ENCODE measurements at regions not wholly inside any gene's neighbourhood (a gene's known extent, or its start where the extent isn't known, plus 50 kb on each side); places are given as distances from the start of the nearest gene placed in this dataset.
"Not testable (repeated sequence)": the region's sequence is repeated elsewhere in the genome, so short reads cannot be mapped to it uniquely, and the experiment has no call there.

GRCh38 chr2:133647386-133647785 is 79.1 kb upstream of the NCKAP5 start:
- not testable (repeated sequence) for H3K9ac ChIP-seq (ENCODE audit: low read depth, low read length, poor library complexity); H2AK5ac ChIP-seq (ENCODE audit: low read depth, low read length); H2BK120ac ChIP-seq (ENCODE audit: low read depth, low read length); H2BK15ac ChIP-seq (ENCODE audit: low read length); DNase-seq (ENCODE audit: low spot score); H4K91ac ChIP-seq (ENCODE audit: low read depth, low read length, poor library complexity); H3K23ac ChIP-seq (ENCODE audit: low read depth, low read length, poor library complexity); H3K4me1 ChIP-seq (ENCODE audit: control insufficient read depth in 2 of 2, insufficient read depth in 1 of 2, low read depth in 1 of 2, low read length in 2 of 2); H2BK12ac ChIP-seq (ENCODE audit: low read length); H3K79me1 ChIP-seq (ENCODE audit: low read depth, low read length); H2AFZ ChIP-seq (ENCODE audit: low read length); H2BK5ac ChIP-seq (ENCODE audit: low read length); H3K4me3 ChIP-seq (ENCODE audit: low read length in 2 of 2); H4K8ac ChIP-seq (ENCODE audit: low read depth, low read length); H3K4me2 ChIP-seq (ENCODE audit: insufficient read depth, low read length, poor library complexity, severe bottlenecking); H3K27me3 ChIP-seq (ENCODE audit: control insufficient read depth in 3 of 3, insufficient read depth in 3 of 3, low read depth in 1 of 3, low read length in 3 of 3); H3K27ac ChIP-seq (replicated peaks; ENCODE audit: low read length); H3K4ac ChIP-seq (ENCODE audit: low read length); H3K14ac ChIP-seq (ENCODE audit: low read length); H3K18ac ChIP-seq (ENCODE audit: low read length)
- H3K36me3 ChIP-seq (replicated peaks in 1 of 2; ENCODE audit: control insufficient read depth in 2 of 2, insufficient read depth in 2 of 2, low read length in 2 of 2), result peaks cover 0 to 19% of the 10 kb centered on the region in 2 donors
- no CpG with 5 or more reads among the region's 1 CpG for WGBS, 2 donors (ENCODE audit: extremely low coverage in 2 of 2, insufficient read length in 2 of 2, insufficient replicate concordance in 1 of 2)
- peaks cover 0 to 93% of the 10 kb centered on the region in 2 donors for H3K9me3 ChIP-seq (replicated peaks in 1 of 2; ENCODE audit: control insufficient read depth in 2 of 2, insufficient read depth in 1 of 2, low read depth in 1 of 2, low read length in 2 of 2)

DNA sequence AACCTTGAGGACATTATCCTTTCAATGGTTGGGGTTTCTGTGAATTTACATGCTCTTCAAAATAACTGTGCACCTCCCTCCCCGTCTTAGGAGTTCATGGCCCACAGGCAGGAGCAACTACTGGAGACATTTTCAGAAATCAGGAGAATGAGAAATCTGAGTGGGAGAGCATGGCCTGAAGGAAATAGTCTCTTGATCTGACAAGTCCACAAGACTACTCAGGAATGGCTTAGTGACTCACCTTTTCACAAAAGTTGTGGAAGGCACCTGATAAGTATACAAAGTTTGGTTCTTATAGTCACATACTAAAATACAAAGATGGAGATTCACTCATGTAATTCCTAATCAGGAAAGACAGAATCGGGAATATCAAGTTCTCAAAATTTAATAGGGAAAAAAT is 83.6 kb upstream of the NCKAP5 start:
- Histone ChIP-seq H3K9me3 (replicated peaks in 1 of 2; ENCODE audit: control insufficient read depth in 2 of 2, insufficient read depth in 1 of 2, low read depth in 1 of 2, low read length in 2 of 2) (peaks cover 0 to 81% of the 10 kb centered on the region in 2 donors), H2AK5ac (ENCODE audit: low read depth, low read length) (no peak overlapping the region), H3K14ac (ENCODE audit: low read length) (no peak overlapping the region), H2BK15ac (ENCODE audit: low read length) (no peak overlapping the region), H3K4ac (ENCODE audit: low read length) (no peak overlapping the region), H4K8ac (ENCODE audit: low read depth, low read length) (no peak overlapping the region), H3K4me1 (ENCODE audit: control insufficient read depth in 2 of 2, insufficient read depth in 1 of 2, low read depth in 1 of 2, low read length in 2 of 2) (no peaks in the 10 kb centered on the region), H3K79me1 (ENCODE audit: low read depth, low read length) (no peaks in the 10 kb centered on the region), H2BK12ac (ENCODE audit: low read length) (no peak overlapping the region), H2BK120ac (ENCODE audit: low read depth, low read length) (no peak overlapping the region), H3K18ac (ENCODE audit: low read length) (no peak overlapping the region), H3K4me3 (ENCODE audit: low read length in 2 of 2) (no peak overlapping the region), H3K27me3 (ENCODE audit: control insufficient read depth in 3 of 3, insufficient read depth in 3 of 3, low read depth in 1 of 3, low read length in 3 of 3) (no peaks in the 10 kb centered on the region), H3K9ac (ENCODE audit: low read depth, low read length, poor library complexity) (no peak overlapping the region), H3K27ac (replicated peaks; ENCODE audit: low read length) (no peak overlapping the region), H2AFZ (ENCODE audit: low read length) (no peak overlapping the region), H2BK5ac (ENCODE audit: low read length) (no peak overlapping the region), H3K4me2 (ENCODE audit: insufficient read depth, low read length, poor library complexity, severe bottlenecking) (no peak overlapping the region), H3K23ac (ENCODE audit: low read depth, low read length, poor library complexity) (no peak overlapping the region), H4K91ac (ENCODE audit: low read depth, low read length, poor library complexity) (no peak overlapping the region), H3K36me3 (replicated peaks in 1 of 2; ENCODE audit: control insufficient read depth in 2 of 2, insufficient read depth in 2 of 2, low read length in 2 of 2) (peaks cover 0 to 37% of the 10 kb centered on the region in 2 donors)
- no CpG with 5 or more reads among the region's 2 CpGs for WGBS, 2 donors (ENCODE audit: extremely low coverage in 2 of 2, insufficient read length in 2 of 2, insufficient replicate concordance in 1 of 2)
- no peak for DNase-seq (ENCODE audit: low spot score)

DNA sequence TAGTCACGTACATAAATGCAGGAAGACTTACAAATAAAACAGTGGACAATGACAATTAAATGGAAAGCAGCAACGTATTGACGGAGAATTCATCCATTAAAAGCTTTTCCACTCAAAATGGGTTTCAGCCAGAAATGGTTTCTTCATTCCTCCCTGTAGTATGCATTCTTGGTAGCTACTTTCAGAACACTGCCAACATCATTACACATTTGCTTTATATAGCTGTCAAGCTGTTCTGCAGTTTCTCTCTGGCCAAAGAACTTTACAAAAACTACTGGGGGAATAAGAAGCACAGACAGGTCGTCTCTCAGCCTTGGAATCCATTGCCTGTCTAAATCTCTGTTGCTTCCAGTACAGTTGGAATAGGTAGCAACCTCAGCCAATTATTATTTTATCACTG is 84.1 kb upstream of the NCKAP5 start:
- Histone ChIP-seq H2BK120ac (ENCODE audit: low read depth, low read length) (no peak overlapping the region), H3K9me3 (replicated peaks in 1 of 2; ENCODE audit: control insufficient read depth in 2 of 2, insufficient read depth in 1 of 2, low read depth in 1 of 2, low read length in 2 of 2) (peaks cover 0 to 84% of the 10 kb centered on the region in 2 donors), H3K4me1 (ENCODE audit: control insufficient read depth in 2 of 2, insufficient read depth in 1 of 2, low read depth in 1 of 2, low read length in 2 of 2) (no peaks in the 10 kb centered on the region), H4K91ac (ENCODE audit: low read depth, low read length, poor library complexity) (no peak overlapping the region), H2AFZ (ENCODE audit: low read length) (no peak overlapping the region), H3K18ac (ENCODE audit: low read length) (no peak overlapping the region), H3K27ac (replicated peaks; ENCODE audit: low read length) (no peak overlapping the region), H3K14ac (ENCODE audit: low read length) (no peak overlapping the region), H3K4me2 (ENCODE audit: insufficient read depth, low read length, poor library complexity, severe bottlenecking) (no peak overlapping the region), H3K4me3 (ENCODE audit: low read length in 2 of 2) (no peak overlapping the region), H2BK15ac (ENCODE audit: low read length) (no peak overlapping the region), H3K23ac (ENCODE audit: low read depth, low read length, poor library complexity) (no peak overlapping the region), H3K4ac (ENCODE audit: low read length) (no peak overlapping the region), H3K36me3 (replicated peaks in 1 of 2; ENCODE audit: control insufficient read depth in 2 of 2, insufficient read depth in 2 of 2, low read length in 2 of 2) (peaks cover 0 to 41% of the 10 kb centered on the region in 2 donors), H4K8ac (ENCODE audit: low read depth, low read length) (no peak overlapping the region), H3K27me3 (ENCODE audit: control insufficient read depth in 3 of 3, insufficient read depth in 3 of 3, low read depth in 1 of 3, low read length in 3 of 3) (no peaks in the 10 kb centered on the region), H2BK5ac (ENCODE audit: low read length) (no peak overlapping the region), H2BK12ac (ENCODE audit: low read length) (no peak overlapping the region), H2AK5ac (ENCODE audit: low read depth, low read length) (no peak overlapping the region), H3K9ac (ENCODE audit: low read depth, low read length, poor library complexity) (no peak overlapping the region), H3K79me1 (ENCODE audit: low read depth, low read length) (no peaks in the 10 kb centered on the region)
- no peak for DNase-seq (ENCODE audit: low spot score)
- WGBS, 2 donors (ENCODE audit: extremely low coverage in 2 of 2, insufficient read length in 2 of 2, insufficient replicate concordance in 1 of 2), result no CpG with 5 or more reads among the region's 4 CpGs

- Histone ChIP-seq H2AK5ac (ENCODE audit: low read depth, low read length) (no peak overlapping the region), H3K27me3 (ENCODE audit: control insufficient read depth in 3 of 3, insufficient read depth in 3 of 3, low read depth in 1 of 3, low read length in 3 of 3) (no peaks in the 10 kb centered on the region), H3K36me3 (replicated peaks in 1 of 2; ENCODE audit: control insufficient read depth in 2 of 2, insufficient read depth in 2 of 2, low read length in 2 of 2) (peaks cover 0 to 44% of the 10 kb centered on the region in 2 donors), H2BK15ac (ENCODE audit: low read length) (no peak overlapping the region), H3K18ac (ENCODE audit: low read length) (no peak overlapping the region), H3K4me2 (ENCODE audit: insufficient read depth, low read length, poor library complexity, severe bottlenecking) (no peak overlapping the region), H4K91ac (ENCODE audit: low read depth, low read length, poor library complexity) (no peak overlapping the region), H3K9ac (ENCODE audit: low read depth, low read length, poor library complexity) (no peak overlapping the region), H2BK120ac (ENCODE audit: low read depth, low read length) (no peak overlapping the region), H2AFZ (ENCODE audit: low read length) (no peak overlapping the region), H3K4me3 (ENCODE audit: low read length in 2 of 2) (no peak overlapping the region), H3K79me1 (ENCODE audit: low read depth, low read length) (no peaks in the 10 kb centered on the region), H3K27ac (replicated peaks; ENCODE audit: low read length) (no peak overlapping the region), H3K23ac (ENCODE audit: low read depth, low read length, poor library complexity) (no peak overlapping the region), H4K8ac (ENCODE audit: low read depth, low read length) (no peak overlapping the region), H3K14ac (ENCODE audit: low read length) (no peak overlapping the region), H3K4ac (ENCODE audit: low read length) (no peak overlapping the region), H2BK12ac (ENCODE audit: low read length) (no peak overlapping the region), H3K4me1 (ENCODE audit: control insufficient read depth in 2 of 2, insufficient read depth in 1 of 2, low read depth in 1 of 2, low read length in 2 of 2) (peaks cover 0 to under 1% of the 10 kb centered on the region in 2 donors), H2BK5ac (ENCODE audit: low read length) (no peak overlapping the region), H3K9me3 (replicated peaks in 1 of 2; ENCODE audit: control insufficient read depth in 2 of 2, insufficient read depth in 1 of 2, low read depth in 1 of 2, low read length in 2 of 2) (peaks cover 0 to 83% of the 10 kb centered on the region in 2 donors)
- no peak for DNase-seq (ENCODE audit: low spot score)
Observed at GRCh38 chr2:133653056-133653455, 84.8 kb upstream of the NCKAP5 start.

Data from neuronal stem cell (in vitro differentiated cells).